Hematopoietic multipotent progenitor cell treated with erythropoietin and hydrocortisone succinate and interleukin-3 and kit ligand, for 6 days (in vitro differentiated cells): ENCODE measurements at regions not wholly inside any gene's neighbourhood (a gene's known extent, or its start where the extent isn't known, plus 50 kb on each side); places are given as distances from the start of the nearest gene placed in this dataset.
"Not testable (repeated sequence)": the region's sequence is repeated elsewhere in the genome, so short reads cannot be mapped to it uniquely, and the experiment has no call there.

Experiments used
- DNase-seq: peaks from one replicate; pipeline ENCODE4 v3.0.0-alpha.2; 2015

GRCh38 chr14:89078021-89078795 is 253.8 kb downstream of the TTC8 start:
- DNase-seq = no peak

- no peak for DNase-seq
These were observed 260.8 kb downstream of the TTC8 start for GRCh38 chr14:89085231-89085731.

- DNase-seq = no peak
These were observed 261.4 kb downstream of the TTC8 start for GRCh38 chr14:89085737-89086382.

- no peak for DNase-seq
These were observed 264.1 kb downstream of the TTC8 start for GRCh38 chr14:89088530-89088929.

GRCh38 chr14:89089330-89089729 is 264.9 kb downstream of the TTC8 start:
- no peak for DNase-seq

- DNase-seq = no peak
These were observed 267.3 kb downstream of the TTC8 start for GRCh38 chr14:89091781-89092180.

GRCh38 chr14:89093083-89093730 is 268.8 kb downstream of the TTC8 start:
- DNase-seq = no peak

DNA sequence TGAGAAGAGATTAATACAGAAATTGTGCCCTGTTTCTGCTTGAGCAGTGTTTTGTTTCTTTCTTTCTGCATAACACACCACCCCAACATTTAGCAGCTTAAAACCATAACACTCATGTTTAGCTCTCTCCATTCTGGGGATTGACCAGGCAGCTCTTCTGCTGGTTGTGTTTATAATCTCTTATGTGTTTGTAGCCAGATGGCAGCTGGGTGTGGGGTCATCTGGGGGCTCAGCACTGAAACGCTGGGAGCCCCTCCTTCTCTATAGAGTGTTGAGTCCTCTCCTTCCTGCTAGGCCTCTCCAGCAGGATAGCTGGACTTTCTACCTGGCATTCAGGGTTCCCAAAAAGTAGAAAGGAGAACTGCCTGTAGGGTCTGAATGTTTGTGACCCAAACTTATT is 270.6 kb downstream of the TTC8 start:
- DNase-seq = no peak

DNA sequence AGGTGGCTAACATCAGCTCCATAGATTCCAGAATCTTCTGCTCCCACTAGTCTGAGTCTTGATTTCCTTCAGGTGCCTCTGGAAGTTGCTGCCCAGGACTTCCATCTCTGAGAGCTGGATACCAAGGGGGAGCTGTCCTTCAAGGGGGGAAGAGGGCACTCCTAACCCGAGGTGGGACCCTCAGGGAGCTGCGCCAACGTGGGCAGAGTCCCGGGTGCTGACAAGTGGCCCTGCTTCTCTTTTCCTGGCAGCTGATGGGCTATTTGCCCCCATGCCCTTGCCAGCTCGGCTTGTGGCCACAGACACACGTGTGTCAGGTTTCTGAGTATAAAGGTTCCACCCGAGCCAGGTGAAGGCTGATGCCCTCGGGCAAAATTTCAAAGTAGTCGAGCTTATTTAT is 272.5 kb downstream of the TTC8 start:
- DNase-seq = no peak

DNA sequence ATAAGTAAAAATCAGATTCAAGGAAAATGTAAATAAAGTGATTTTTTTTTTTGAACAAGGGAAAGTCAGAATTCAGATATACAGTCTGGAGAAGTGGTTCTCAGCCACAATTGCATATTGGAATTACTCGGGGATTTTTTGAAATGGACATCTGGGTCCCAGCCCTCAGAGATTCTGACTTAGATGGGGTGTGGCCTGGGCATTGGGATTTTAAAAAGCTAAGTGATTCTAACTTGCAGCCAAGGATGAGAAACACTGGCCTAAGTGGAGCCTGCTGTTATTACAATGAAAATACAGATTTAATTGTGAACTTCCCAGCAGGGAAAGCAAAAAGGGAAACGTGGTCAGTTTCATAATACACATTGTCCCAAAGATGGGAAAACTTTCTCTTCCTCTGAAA is 273.8 kb downstream of the TTC8 start:
- DNase-seq = no peak

DNA sequence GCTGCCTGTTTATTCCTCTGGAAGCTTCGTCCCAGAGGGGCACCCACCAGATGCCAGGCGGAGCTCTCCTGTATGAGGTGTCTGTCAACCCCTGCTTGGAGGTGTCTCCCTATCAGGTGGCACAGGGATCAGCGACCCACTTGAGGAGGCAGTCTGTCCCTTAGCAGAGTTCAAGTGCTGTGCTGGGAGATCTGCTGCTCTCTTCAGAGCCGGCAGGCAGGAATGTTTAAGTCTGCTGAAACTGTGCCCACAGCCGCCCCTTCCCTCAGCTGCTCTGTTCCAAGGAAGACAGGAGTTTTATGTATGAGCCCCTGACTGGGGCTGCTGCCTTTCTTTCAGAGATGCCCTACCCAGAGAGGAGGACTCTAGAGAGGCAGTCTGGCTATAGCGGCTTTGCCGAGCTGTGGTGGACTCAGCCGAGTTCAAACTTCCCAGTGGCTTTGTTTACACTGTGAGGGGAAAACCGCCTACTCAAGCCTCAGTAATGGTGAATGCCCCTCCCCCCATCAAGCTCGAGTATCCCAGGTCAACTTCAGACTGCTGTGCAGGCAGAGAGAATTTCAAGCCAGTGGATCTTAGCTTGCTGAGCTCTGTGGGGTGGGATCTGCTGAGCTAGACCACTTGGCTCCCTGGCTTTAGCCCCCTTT is 279.8 kb downstream of the TTC8 start:
- not testable (repeated sequence) for DNase-seq

DNA sequence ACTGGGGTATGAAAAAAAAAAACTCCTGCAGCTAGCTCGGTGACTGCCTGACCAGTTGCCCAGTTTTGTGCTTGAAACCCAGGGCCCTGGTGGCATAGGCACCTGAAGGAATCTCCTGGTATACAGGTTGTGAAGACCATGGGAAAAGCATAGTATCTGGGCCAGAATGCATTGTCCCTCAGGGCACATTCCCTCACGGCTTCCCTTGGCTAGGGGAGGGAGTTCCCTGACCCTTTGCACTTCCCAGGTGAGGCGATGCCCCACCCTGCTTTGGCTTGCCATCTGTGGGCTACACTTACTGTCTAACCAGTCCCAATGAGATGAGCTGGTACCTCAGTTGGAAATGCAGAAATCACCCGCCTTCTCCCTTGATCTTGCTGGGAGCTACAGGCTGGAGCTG is 280.4 kb downstream of the TTC8 start:
- DNase-seq = not testable (repeated sequence)
